NCI-H2171 (cell line): ENCODE measurements at regions not wholly inside any gene's neighbourhood (a gene's known extent, or its start where the extent isn't known, plus 50 kb on each side); places are given as distances from the start of the nearest gene placed in this dataset.

Source experiments
- DNase-seq: peaks from one replicate; lab custom pipeline; 2025; lab: John Stamatoyannopoulos, UW

GRCh38 chr4:11051181-11051580 is 366.6 kb upstream of the CLNK start:
- DNase-seq = no peak

GRCh38 chr4:11050766-11051165 is 366.2 kb upstream of the CLNK start:
- no peak for DNase-seq

GRCh38 chr4:11049001-11049400 is 364.4 kb upstream of the CLNK start:
- peak; percentile 46 for DNase-seq

GRCh38 chr4:11042760-11043159 is 358.2 kb upstream of the CLNK start:
- DNase-seq = no peak

GRCh38 chr4:11039634-11040131 is 355.1 kb upstream of the CLNK start:
- DNase-seq = no peak

GRCh38 chr4:11038926-11039325 is 354.4 kb upstream of the CLNK start:
- no peak for DNase-seq

- no peak for DNase-seq
Observed at GRCh38 chr4:11037637-11038036, 353.1 kb upstream of the CLNK start.

GRCh38 chr4:11028334-11028733 is 343.8 kb upstream of the CLNK start:
- no peak for DNase-seq

GRCh38 chr4:11021333-11021732 is 336.8 kb upstream of the CLNK start:
- DNase-seq = no peak

- no peak for DNase-seq
Observed at GRCh38 chr4:11019451-11020240, 335.1 kb upstream of the CLNK start.

- DNase-seq = no peak
Observed at GRCh38 chr4:11014199-11014598, 329.6 kb upstream of the CLNK start.

GRCh38 chr4:11013094-11013664 is 328.6 kb upstream of the CLNK start:
- DNase-seq = no peak

- DNase-seq = no peak
Observed at GRCh38 chr4:11011249-11011648, 326.7 kb upstream of the CLNK start.

GRCh38 chr4:11010624-11011023 is 326.1 kb upstream of the CLNK start:
- DNase-seq = no peak

- DNase-seq = no peak
Observed at GRCh38 chr4:11009281-11009680, 324.7 kb upstream of the CLNK start.

GRCh38 chr4:11005300-11005699 is 320.7 kb upstream of the CLNK start:
- no peak for DNase-seq

GRCh38 chr4:11004818-11005217 is 320.2 kb upstream of the CLNK start:
- DNase-seq = no peak

GRCh38 chr4:11002961-11003360 is 318.4 kb upstream of the CLNK start:
- no peak for DNase-seq

GRCh38 chr4:10998846-10999245 is 314.3 kb upstream of the CLNK start:
- DNase-seq = no peak

- DNase-seq = no peak
Observed at GRCh38 chr4:10984815-10985214, 300.2 kb upstream of the CLNK start.

- no peak for DNase-seq
Observed at GRCh38 chr4:10983885-10984640, 299.5 kb upstream of the CLNK start.

- DNase-seq = no peak
Observed at GRCh38 chr4:10983268-10983667, 298.7 kb upstream of the CLNK start.

- no peak for DNase-seq
Observed at GRCh38 chr4:10982305-10982704, 297.7 kb upstream of the CLNK start.
